COLO668 (cell line): ENCODE measurements at regions not wholly inside any gene's neighbourhood (a gene's known extent, or its start where the extent isn't known, plus 50 kb on each side); places are given as distances from the start of the nearest gene placed in this dataset.

Source experiments
- DNase-seq: peaks from one replicate; lab custom pipeline; 2025; ENCODE audit not compliant: unreplicated experiment; lab: John Stamatoyannopoulos, UW

GRCh38 chr12:130216031-130216430, 53.8 kb downstream of the FZD10 start:
- DNase-seq = no peak

GRCh38 chr12:130218682-130219081, 56.4 kb downstream of the FZD10 start:
- DNase-seq = no peak

DNA sequence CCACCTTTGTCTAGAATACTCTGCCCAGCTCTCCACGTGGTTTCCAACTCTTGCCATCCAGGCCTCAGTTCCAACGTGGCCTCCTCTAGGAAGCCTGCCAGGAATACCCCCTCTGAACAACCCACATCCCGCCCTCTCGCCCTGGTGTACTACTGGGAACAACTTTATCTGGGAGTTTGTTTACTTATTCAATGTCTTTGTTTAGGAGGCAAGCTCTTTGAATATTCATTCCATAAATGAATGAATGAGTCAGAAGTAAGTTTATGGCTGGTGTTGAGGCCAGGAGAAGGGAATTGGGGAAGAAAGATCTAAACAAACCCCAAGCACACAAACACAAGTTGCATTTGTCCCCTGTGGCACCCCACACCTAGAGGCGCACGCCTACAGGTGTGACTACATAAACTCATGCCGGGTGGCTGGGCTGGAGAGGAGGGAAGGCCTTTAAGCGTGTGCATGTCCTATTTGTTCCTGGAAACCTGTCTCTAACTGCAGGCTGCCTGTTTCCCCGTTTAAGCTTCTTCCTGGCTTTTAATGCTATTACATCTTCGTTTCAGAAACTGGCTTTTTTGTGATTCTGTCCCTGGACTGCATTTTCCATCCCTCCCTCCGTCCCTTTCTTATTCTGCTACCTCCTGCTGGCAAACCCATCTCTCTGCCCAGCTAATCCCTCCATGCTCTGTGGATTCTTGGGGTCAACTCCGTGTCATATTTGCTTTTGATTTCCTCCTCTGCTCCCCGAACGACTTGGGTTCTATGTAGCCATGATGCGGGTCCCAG, 57.9 kb downstream of the FZD10 start:
- DNase-seq = no peak

- DNase-seq = no peak
Observed at GRCh38 chr12:130220706-130221100, 58.4 kb downstream of the FZD10 start.

GRCh38 chr12:130222519-130223218, 60.4 kb downstream of the FZD10 start:
- DNase-seq = no peak

GRCh38 chr12:130223767-130224244, 61.5 kb downstream of the FZD10 start:
- no peak for DNase-seq

DNA sequence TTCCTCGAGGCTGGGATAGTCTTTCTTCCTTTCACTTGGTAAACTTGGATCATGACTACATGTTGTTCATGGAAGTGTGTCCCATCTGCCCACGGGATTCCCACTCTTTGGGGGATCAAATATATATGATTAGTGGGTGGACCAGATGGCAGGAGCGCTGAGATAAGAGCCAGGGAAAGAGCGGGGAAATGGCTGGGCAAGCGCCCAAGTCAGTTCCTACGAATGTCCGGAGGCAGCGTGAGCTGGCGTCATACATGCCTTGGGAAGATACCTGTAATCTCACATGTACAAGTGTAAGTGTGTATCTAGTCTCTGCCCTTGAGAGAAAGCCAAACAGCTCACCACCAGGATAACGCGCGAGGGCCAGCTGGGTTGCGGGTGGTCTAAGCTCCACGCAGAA, 62.3 kb downstream of the FZD10 start:
- DNase-seq = no peak

GRCh38 chr12:130225347-130225746, 63.1 kb downstream of the FZD10 start:
- DNase-seq = no peak

DNA sequence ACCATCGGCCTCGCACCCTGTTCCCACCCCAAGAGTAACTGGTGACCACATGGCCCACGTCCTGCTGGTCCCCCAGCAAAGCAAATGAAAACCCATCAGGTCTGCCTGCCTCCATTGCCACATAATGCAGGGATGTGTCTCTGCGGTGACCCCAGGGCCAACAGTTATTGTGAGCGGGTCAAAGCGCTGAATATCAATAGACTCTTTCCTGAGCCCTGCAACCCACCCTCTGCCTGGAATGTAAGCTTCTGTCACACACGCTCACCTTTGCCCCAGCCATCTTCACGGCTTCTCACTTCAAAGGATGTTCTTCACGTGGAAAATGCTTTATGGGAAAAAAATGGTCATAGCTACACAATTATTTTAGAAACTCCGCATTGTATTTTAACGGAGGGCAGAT, 63.9 kb downstream of the FZD10 start:
- no peak for DNase-seq

DNA sequence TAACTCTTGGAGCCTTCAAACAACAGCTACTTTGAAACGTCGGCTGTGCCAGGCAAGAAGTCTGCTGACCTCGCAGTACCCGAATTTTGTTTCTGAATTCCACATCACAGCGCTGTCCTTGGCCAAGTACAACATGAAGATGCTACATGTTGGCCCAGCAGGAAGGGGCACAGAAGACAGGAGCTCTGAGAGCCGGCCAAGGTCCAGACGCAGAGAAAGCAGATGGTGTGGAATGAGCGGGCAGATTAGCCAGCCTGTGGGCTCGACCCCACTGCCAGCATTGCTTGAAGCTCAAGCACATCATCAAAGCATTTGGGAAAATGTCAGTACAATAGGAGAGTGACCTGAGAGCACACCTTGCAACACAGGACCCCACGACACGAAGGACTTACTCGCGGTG, 64.5 kb downstream of the FZD10 start:
- DNase-seq = no peak

DNA sequence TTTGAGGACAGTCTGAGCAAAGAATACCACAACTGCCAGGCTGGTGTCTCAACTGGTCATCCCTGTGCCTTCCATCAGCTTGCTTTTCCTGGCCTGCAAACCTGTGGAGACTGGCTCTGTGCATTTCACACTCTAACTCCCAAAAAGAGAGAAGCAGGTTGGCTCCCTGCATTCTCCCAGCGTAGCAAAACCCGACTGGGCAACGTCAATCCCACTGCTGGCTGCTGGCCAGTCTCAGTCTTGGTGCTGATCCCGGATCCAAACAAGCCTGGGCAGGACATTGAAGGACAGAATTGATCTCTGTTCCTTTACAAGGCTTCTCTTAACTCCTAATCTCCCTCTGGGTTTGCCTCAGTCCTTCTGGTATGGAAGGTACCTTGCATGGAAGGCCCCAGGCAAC, 65.4 kb downstream of the FZD10 start:
- no peak for DNase-seq

GRCh38 chr12:130236446-130236845, 74.2 kb downstream of the FZD10 start:
- no peak for DNase-seq

- DNase-seq = no peak
Observed at GRCh38 chr12:130240831-130241590, 78.7 kb downstream of the FZD10 start.

- DNase-seq = no peak
Observed at GRCh38 chr12:130242506-130242905, 80.2 kb downstream of the FZD10 start.

GRCh38 chr12:130245251-130245650, 83.0 kb downstream of the FZD10 start:
- DNase-seq = no peak

GRCh38 chr12:130246560-130246959, 84.3 kb downstream of the FZD10 start:
- no peak for DNase-seq

DNA sequence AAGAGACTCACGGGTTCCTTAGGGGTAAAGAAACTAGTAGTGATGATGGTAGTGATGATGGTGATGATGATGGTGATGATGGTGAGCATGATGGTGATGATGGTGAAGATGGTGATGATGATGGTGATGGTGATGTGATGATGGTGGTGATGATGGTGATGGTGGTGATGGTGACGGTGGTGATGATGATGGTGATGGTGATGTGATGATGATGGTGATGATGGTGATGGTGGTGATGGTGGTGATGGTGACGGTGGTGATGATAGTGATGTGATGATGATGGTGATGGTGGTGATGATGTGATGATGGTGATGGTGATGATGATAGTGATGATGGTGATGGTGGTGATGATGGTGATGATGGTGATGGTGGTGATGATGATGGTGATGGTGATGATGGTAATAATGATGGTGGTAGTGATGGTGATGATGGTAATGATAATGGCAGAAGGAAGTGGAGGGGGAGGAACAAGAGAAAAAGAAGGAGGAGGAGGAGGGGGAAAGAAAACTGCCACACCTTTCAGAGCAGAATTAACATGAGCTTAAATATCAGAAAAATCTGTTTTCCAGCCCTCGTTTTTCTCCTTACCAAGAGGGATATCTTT, 85.5 kb downstream of the FZD10 start:
- no peak for DNase-seq

- DNase-seq = no peak
Observed at GRCh38 chr12:130249376-130249775, 87.1 kb downstream of the FZD10 start.

DNA sequence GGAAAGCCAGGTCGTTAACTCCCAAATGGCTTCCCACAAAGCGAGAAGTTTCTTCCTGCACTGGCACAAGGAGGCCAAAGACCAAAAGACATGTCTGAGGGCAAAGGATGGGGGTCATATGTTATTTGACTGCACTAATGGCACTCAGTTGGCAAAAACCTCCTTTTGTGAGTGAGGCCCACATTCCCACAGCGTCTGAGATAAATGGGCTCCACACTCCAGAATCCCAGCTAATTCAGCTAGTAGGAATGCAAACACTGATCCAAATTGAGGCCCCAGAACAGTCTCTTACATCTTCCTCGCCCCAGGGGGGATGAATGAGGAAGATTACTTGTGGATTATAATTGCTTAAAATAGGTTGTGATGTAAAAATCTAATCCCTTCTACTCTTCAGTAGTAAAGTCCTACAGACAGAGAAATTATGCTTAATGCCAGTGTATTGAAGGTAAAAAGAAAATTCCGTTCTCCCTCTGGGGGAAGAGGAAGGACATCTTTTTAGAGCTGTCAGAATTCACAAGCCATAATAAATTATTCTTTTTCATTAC, 86.4 kb upstream of the PIWIL1 start:
- DNase-seq = no peak

DNA sequence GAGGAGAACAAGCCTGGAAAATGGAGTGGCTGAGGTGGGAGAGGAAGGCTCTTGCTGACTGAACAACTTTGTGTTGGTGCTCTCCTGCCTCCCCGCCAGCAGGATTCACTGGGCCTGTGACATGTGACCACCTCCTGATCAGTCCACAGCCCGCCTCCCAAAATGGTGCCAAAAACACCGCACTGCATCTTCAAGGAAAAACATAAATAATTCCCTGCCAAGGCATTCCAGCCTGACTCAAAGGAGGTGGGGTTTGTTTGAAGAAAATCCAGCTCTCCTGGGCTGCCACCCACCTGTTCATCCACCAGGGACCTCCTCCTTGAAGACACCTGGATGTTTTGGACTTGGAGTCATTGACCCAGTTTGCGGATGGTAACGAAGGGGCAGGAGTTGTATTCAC, 83.8 kb upstream of the PIWIL1 start:
- no peak for DNase-seq
